A673 (cell line): ENCODE measurements at regions not wholly inside any gene's neighbourhood (a gene's known extent, or its start where the extent isn't known, plus 50 kb on each side); places are given as distances from the start of the nearest gene placed in this dataset.

Experiments used
- BruUV-seq: library from RNA; stranded (reverse); fragments of 400-500 nt; replicated peaks from 2 replicates; lab custom pipeline; 2021; lab: Mats Ljungman, UMichigan
- CTCF ChIA-PET: fragments of 300-600 bp; sonication (Branson Sonifier 250); formaldehyde crosslinking; loops from one replicate; lab custom pipeline; 2022; ENCODE audit warnings: antibody characterized with exemption; lab: Charles Lee
- POLR2A ChIA-PET: fragments of 300-600 bp; sonication (Branson Sonifier 250); formaldehyde crosslinking; loops from one replicate; lab custom pipeline; 2022; ENCODE audit warnings: antibody characterized with exemption; ENCODE audit not compliant: low non-redundant PET; lab: Charles Lee
- DNase-seq: peaks from one replicate; pipeline ENCODE4 v3.0.0-alpha.2; 2015; ENCODE audit warnings: low spot score
- H3K27ac ChIP-seq: fragments of 200-600 bp; sonication (generic); 2 replicates; pipeline ENCODE4 v1.5.1; 2016; ENCODE audit warnings: mixed run types, low read depth, mild to moderate bottlenecking, mixed read lengths, antibody characterized with exemption, low read length; ENCODE audit not compliant: poor library complexity, severe bottlenecking
- H3K27me3 ChIP-seq: fragments of 200-600 bp; sonication (generic); replicated peaks from 2 replicates; pipeline ENCODE4 v1.6.1; 2017; ENCODE audit warnings: mixed run types, low read depth, mild to moderate bottlenecking, mixed read lengths, antibody characterized with exemption, low read length; ENCODE audit not compliant: insufficient read depth, poor library complexity
- H3K36me3 ChIP-seq: fragments of 200-600 bp; sonication (generic); 2 replicates; pipeline ENCODE4 v1.6.1; 2016; ENCODE audit warnings: mixed run types, mild to moderate bottlenecking, mixed read lengths, antibody characterized with exemption, low read length; ENCODE audit not compliant: insufficient read depth, poor library complexity, severe bottlenecking
- H3K4me1 ChIP-seq: fragments of 200-600 bp; sonication (generic); 2 replicates; pipeline ENCODE4 v1.6.1; 2017; ENCODE audit warnings: mixed run types, mild to moderate bottlenecking, mixed read lengths, antibody characterized with exemption, low read length; ENCODE audit not compliant: insufficient read depth, poor library complexity, severe bottlenecking
- H3K4me3 ChIP-seq: fragments of 200-600 bp; sonication (generic); 2 replicates; pipeline ENCODE4 v1.5.1; 2016; ENCODE audit warnings: low read depth, mixed run types, mild to moderate bottlenecking, mixed read lengths, low read length; ENCODE audit not compliant: poor library complexity, severe bottlenecking
- H3K9me3 ChIP-seq: fragments of 200-600 bp; sonication (generic); 2 replicates; pipeline ENCODE4 v1.6.1; 2016; ENCODE audit warnings: mixed run types, low read depth, mild to moderate bottlenecking, mixed read lengths, antibody characterized with exemption, low read length; ENCODE audit not compliant: poor library complexity, severe bottlenecking
- CTCF ChIP-seq: fragments of 300-800, 200-600 bp; sonication (generic); conservative IDR thresholded peaks from 2 replicates; pipeline ENCODE4 v1.5.1; 2017; ENCODE audit warnings: low read depth, mild to moderate bottlenecking, antibody characterized with exemption, low read length, moderate library complexity, mixed read lengths
- EZH2 ChIP-seq: fragments of 200-600 bp; sonication (generic); IDR thresholded peaks from 2 replicates; pipeline ENCODE4 v1.6.1; 2017; ENCODE audit warnings: borderline replicate concordance, low read depth, mild to moderate bottlenecking, mixed read lengths, antibody characterized with exemption, low read length; ENCODE audit not compliant: poor library complexity, severe bottlenecking
- intact Hi-C: fragments of 100-400 bp; cut with micrococcal nuclease; formaldehyde crosslinking; loops from one replicate; pipeline ENCODE4 v1.10.0; 2022; ENCODE audit not compliant: unreplicated experiment

DNA sequence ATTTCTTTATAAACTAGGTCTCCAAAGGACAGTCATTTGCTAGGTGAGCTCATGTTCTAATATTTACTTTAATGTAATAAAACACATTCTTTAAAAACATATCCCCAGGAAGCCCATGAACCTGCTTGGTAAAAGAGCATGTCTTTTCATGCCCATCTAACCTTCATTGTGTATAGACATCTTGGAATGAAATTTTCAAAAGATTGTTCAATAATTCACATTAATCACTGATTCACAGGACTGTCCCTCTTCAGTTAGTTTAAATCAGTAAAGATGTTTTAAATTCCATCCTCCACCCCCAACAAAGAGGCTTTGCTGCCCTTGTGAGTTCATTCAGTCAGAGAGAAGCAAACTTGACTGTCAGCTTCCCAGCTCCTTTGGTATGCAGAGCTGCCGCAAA is 633.4 kb upstream of the CELF4 start:
- TF ChIP-seq EZH2 (no peak), CTCF (no peak)
- Histone ChIP-seq H3K9me3 (no peaks in the 10 kb centered on the region), H3K27ac (no peak overlapping the region), H3K4me1 (no peaks in the 10 kb centered on the region), H3K27me3 (no peaks in the 10 kb centered on the region), H3K4me3 (no peak overlapping the region), H3K36me3 (no peaks in the 10 kb centered on the region)
- intact Hi-C loops: no loop called here
- ChIA-PET POLR2A (no interaction called here), CTCF (no interaction called here)
- no TSS peak for BruUV-seq
- DNase-seq: no peak

GRCh38 chr18:38198526-38198925 is 632.9 kb upstream of the CELF4 start:
- no TSS peak for BruUV-seq
- no peak overlapping the region for H3K27ac ChIP-seq
- no peak for DNase-seq
- H3K4me3 ChIP-seq: no peak overlapping the region
- no peaks in the 10 kb centered on the region for H3K27me3 ChIP-seq
- no peaks in the 10 kb centered on the region for H3K36me3 ChIP-seq
- TF ChIP-seq EZH2 (no peak), CTCF (no peak)
- no peaks in the 10 kb centered on the region for H3K4me1 ChIP-seq
- no peaks in the 10 kb centered on the region for H3K9me3 ChIP-seq
- POLR2A ChIA-PET: no interaction called here
- CTCF ChIA-PET: no interaction called here
- intact Hi-C loops: no loop called here

- Histone ChIP-seq H3K27me3 (no peaks in the 10 kb centered on the region), H3K36me3 (no peaks in the 10 kb centered on the region), H3K4me3 (no peak overlapping the region), H3K9me3 (peaks cover 11% of the 10 kb centered on the region), H3K4me1 (no peaks in the 10 kb centered on the region), H3K27ac (no peak overlapping the region)
- no TSS peak for BruUV-seq
- CTCF ChIA-PET: no interaction called here
- TF ChIP-seq EZH2: no peak
- TF ChIP-seq CTCF: no peak
- POLR2A ChIA-PET: no interaction called here
- intact Hi-C loops: no loop called here
- no peak for DNase-seq
Observed at GRCh38 chr18:38186491-38186890, 620.9 kb upstream of the CELF4 start.
